ENCODE measurements at regions not wholly inside any gene's neighbourhood (a gene's known extent, or its start where the extent isn't known, plus 50 kb on each side); places are given as distances from the start of the nearest gene placed in this dataset.

- Histone ChIP-seq H3K27ac (peak overlapping the region; percentile 15 to 63 (median 24)), H3K27me3 (no peaks in the 10 kb centered on the region), H3K4me1 (no peaks in the 10 kb centered on the region), H3K4me3 (no peak overlapping the region), H3K36me3 (no peaks in the 10 kb centered on the region), H3K9me3 (no peaks in the 10 kb centered on the region)
- TF ChIP-seq POLR2A (IDR thresholded peaks at IDR 0.05) (no peak), CTCF (IDR thresholded peaks at IDR 0.05) (no peak)
- peak; percentile 50 to 79 (median 70) for ATAC-seq
- DNase-seq, result peak in 1 of 3 donors; percentile 34
- 25% methylated on average over 10 of the region's 12 CpGs for WGBS (ENCODE audit: insufficient coverage, low coverage, low lambda C conversion rate, missing lambda C conversion rate)
- intact Hi-C loops (cut with DNase I), result no loop called here
These were observed 91.7 kb upstream of the PITRM1 start for GRCh38 chr10:3264161-3264761.

DNA sequence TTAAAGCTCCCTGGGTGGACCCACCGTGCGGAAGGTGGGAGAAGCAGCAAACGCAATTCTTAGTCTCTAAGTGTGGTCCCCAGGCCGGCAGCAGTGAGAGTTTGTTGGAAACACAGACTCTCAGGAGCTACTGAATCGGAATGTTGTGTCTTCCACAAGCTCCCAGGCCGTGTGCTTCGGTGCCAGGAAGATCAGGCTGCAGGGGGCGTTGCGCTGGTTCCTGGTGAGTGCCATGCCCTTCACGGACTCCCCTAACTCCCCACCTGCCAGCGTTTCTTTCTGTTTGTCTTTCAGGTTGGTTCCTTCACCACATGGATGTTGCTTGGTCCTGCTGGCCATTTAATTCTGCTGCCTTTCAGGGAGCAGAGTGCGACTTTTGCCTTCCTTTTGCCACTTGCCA lies 91.2 kb upstream of the PITRM1 start:
- H3K4me3 ChIP-seq, result no peak overlapping the region
- no peaks in the 10 kb centered on the region for H3K27me3 ChIP-seq
- 27% methylated on average over 3 of the region's 12 CpGs for WGBS (ENCODE audit: insufficient coverage, low coverage, low lambda C conversion rate, missing lambda C conversion rate)
- no peaks in the 10 kb centered on the region for H3K36me3 ChIP-seq
- peak in 2 of 4 donors; percentile 6 to 10 for ATAC-seq
- no peaks in the 10 kb centered on the region for H3K4me1 ChIP-seq
- no peak for DNase-seq
- TF ChIP-seq POLR2A (IDR thresholded peaks at IDR 0.05), result no peak
- TF ChIP-seq CTCF (IDR thresholded peaks at IDR 0.05), result no peak
- no peaks in the 10 kb centered on the region for H3K9me3 ChIP-seq
- intact Hi-C loops (cut with DNase I), result no loop called here
- H3K27ac ChIP-seq, result peak overlapping the region in 1 of 3 donors; percentile 9

- Histone ChIP-seq H3K36me3 (no peaks in the 10 kb centered on the region), H3K27me3 (no peaks in the 10 kb centered on the region), H3K27ac (peak overlapping the region in 1 of 3 donors; percentile 9), H3K4me1 (no peaks in the 10 kb centered on the region), H3K9me3 (no peaks in the 10 kb centered on the region), H3K4me3 (no peak overlapping the region)
- 18% methylated on average over 3 of the region's 3 CpGs for WGBS (ENCODE audit: insufficient coverage, low coverage, low lambda C conversion rate, missing lambda C conversion rate)
- TF ChIP-seq POLR2A (IDR thresholded peaks at IDR 0.05), result no peak
- no peak for TF ChIP-seq CTCF (IDR thresholded peaks at IDR 0.05)
- ATAC-seq, result peak in 1 of 4 donors; percentile 13
- no peak for DNase-seq
- intact Hi-C loops (cut with DNase I), result no loop called here
These were observed 90.5 kb upstream of the PITRM1 start for GRCh38 chr10:3263082-3263481.

- TF ChIP-seq CTCF (IDR thresholded peaks at IDR 0.05) (no peak), POLR2A (IDR thresholded peaks at IDR 0.05) (no peak)
- no peaks in the 10 kb centered on the region for H3K9me3 ChIP-seq
- no peak for DNase-seq
- no peak overlapping the region for H3K4me3 ChIP-seq
- no peaks in the 10 kb centered on the region for H3K4me1 ChIP-seq
- no peaks in the 10 kb centered on the region for H3K27me3 ChIP-seq
- H3K27ac ChIP-seq, result no peak overlapping the region
- WGBS (ENCODE audit: insufficient coverage, low coverage, low lambda C conversion rate, missing lambda C conversion rate), result 59% methylated on average over 4 of the region's 5 CpGs
- no peaks in the 10 kb centered on the region for H3K36me3 ChIP-seq
- no peak for ATAC-seq
- intact Hi-C loops (cut with DNase I), result no loop called here
These were observed 89.3 kb upstream of the PITRM1 start for GRCh38 chr10:3261921-3262320.

Measured in right lobe of liver (tissue), 6 donors.